PC-9 (cell line): ENCODE measurements at regions not wholly inside any gene's neighbourhood (a gene's known extent, or its start where the extent isn't known, plus 50 kb on each side); places are given as distances from the start of the nearest gene placed in this dataset.

Experiments
- CTCF ChIP-seq: fragments of 200-600 bp; sonication (generic); conservative IDR thresholded peaks from 2 replicates; pipeline ENCODE4 v1.6.1; 2017; ENCODE audit warnings: mixed run types, antibody characterized with exemption, mild to moderate bottlenecking, moderate library complexity
- EZH2 ChIP-seq: fragments of 200-600 bp; sonication (generic); IDR thresholded peaks from 2 replicates; pipeline ENCODE4 v1.8.0; 2017; ENCODE audit warnings: antibody characterized with exemption, low read depth

GRCh38 chr3:152053866-152054265, 180.4 kb downstream of the SUCNR1 start:
- TF ChIP-seq CTCF (no peak), EZH2 (no peak)
